HL-60 (cell line): ENCODE measurements at regions not wholly inside any gene's neighbourhood (a gene's known extent, or its start where the extent isn't known, plus 50 kb on each side); places are given as distances from the start of the nearest gene placed in this dataset.

Experiments used
- DNase-seq, 2 experiments: peaks; one replicate each; pipeline ENCODE4 v3.0.0-alpha.2; 2010 to 2020; ENCODE audit warnings: low read depth in 1 of 2, low spot score in 1 of 2
- H3K27ac ChIP-seq: fragments of 250-450 bp; sonication (Bioruptor Pico); replicated peaks from 2 replicates; pipeline ENCODE4 v1.5.1; 2020; ENCODE audit warnings: mild to moderate bottlenecking, moderate library complexity
- H3K27me3 ChIP-seq: fragments of 250-450 bp; sonication (Bioruptor Pico); 2 replicates; pipeline ENCODE4 v1.5.1; 2021; ENCODE audit warnings: mild to moderate bottlenecking, moderate library complexity; ENCODE audit not compliant: insufficient read depth, poor library complexity, severe bottlenecking
- H3K4me3 ChIP-seq: replicated peaks from 2 replicates; pipeline ENCODE4 v1.5.1; 2011; ENCODE audit warnings: mild to moderate bottlenecking, control low read depth, low read length; ENCODE audit not compliant: insufficient read depth
- GABPA ChIP-seq: IDR thresholded peaks from 2 replicates; pipeline ENCODE4 v1.6.1; 2012; ENCODE audit warnings: low read depth
- POLR2AphosphoS5 ChIP-seq: IDR thresholded peaks from 2 replicates; pipeline ENCODE4 v1.6.1; 2012; ENCODE audit warnings: low read depth
- SPI1 ChIP-seq: IDR thresholded peaks from 2 replicates; pipeline ENCODE4 v1.6.1; 2012; ENCODE audit warnings: low read depth, mild to moderate bottlenecking, borderline replicate concordance
- TF ChIP-seq, protein P1 (sequence below): IDR thresholded peaks from 2 replicates; pipeline ENCODE4 v1.6.1; 2012; ENCODE audit warnings: low read depth; ENCODE audit not compliant: insufficient replicate concordance
- TF ChIP-seq, protein P2 (sequence below): IDR thresholded peaks from one replicate; pipeline ENCODE4 v1.5.1; 2011; ENCODE audit warnings: low read length, control low read depth, inconsistent platforms; ENCODE audit not compliant: insufficient read depth

DNA sequence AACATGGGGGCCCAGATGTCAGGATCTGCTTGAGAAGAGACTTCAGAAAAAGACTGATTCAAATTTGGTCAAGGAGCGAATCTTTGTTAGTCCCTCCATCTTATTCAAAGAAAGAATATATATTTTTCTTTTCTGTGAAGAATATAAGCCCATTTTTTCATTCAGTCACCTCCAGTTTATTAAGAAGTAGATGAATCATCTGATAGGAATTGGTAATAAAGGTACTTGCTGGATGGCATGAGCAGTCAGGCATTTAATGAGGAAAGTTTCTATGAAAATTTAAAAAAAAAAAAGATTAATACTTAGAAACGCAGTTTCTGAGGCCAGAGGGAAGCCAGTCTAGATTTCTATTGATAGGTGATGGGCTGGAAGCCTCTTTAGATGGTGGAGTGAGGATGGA, 373.1 kb upstream of the SMC2 start:
- Histone ChIP-seq H3K4me3 (no peak overlapping the region), H3K27ac (no peak overlapping the region), H3K27me3 (no peaks in the 10 kb centered on the region)
- TF ChIP-seq POLR2AphosphoS5 (no peak), GABPA (no peak), SPI1 (no peak)
- TF ChIP-seq, protein P1, sequence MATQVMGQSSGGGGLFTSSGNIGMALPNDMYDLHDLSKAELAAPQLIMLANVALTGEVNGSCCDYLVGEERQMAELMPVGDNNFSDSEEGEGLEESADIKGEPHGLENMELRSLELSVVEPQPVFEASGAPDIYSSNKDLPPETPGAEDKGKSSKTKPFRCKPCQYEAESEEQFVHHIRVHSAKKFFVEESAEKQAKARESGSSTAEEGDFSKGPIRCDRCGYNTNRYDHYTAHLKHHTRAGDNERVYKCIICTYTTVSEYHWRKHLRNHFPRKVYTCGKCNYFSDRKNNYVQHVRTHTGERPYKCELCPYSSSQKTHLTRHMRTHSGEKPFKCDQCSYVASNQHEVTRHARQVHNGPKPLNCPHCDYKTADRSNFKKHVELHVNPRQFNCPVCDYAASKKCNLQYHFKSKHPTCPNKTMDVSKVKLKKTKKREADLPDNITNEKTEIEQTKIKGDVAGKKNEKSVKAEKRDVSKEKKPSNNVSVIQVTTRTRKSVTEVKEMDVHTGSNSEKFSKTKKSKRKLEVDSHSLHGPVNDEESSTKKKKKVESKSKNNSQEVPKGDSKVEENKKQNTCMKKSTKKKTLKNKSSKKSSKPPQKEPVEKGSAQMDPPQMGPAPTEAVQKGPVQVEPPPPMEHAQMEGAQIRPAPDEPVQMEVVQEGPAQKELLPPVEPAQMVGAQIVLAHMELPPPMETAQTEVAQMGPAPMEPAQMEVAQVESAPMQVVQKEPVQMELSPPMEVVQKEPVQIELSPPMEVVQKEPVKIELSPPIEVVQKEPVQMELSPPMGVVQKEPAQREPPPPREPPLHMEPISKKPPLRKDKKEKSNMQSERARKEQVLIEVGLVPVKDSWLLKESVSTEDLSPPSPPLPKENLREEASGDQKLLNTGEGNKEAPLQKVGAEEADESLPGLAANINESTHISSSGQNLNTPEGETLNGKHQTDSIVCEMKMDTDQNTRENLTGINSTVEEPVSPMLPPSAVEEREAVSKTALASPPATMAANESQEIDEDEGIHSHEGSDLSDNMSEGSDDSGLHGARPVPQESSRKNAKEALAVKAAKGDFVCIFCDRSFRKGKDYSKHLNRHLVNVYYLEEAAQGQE, result no peak
- TF ChIP-seq, protein P2, sequence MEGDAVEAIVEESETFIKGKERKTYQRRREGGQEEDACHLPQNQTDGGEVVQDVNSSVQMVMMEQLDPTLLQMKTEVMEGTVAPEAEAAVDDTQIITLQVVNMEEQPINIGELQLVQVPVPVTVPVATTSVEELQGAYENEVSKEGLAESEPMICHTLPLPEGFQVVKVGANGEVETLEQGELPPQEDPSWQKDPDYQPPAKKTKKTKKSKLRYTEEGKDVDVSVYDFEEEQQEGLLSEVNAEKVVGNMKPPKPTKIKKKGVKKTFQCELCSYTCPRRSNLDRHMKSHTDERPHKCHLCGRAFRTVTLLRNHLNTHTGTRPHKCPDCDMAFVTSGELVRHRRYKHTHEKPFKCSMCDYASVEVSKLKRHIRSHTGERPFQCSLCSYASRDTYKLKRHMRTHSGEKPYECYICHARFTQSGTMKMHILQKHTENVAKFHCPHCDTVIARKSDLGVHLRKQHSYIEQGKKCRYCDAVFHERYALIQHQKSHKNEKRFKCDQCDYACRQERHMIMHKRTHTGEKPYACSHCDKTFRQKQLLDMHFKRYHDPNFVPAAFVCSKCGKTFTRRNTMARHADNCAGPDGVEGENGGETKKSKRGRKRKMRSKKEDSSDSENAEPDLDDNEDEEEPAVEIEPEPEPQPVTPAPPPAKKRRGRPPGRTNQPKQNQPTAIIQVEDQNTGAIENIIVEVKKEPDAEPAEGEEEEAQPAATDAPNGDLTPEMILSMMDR, result no peak
- DNase-seq, result no peak

DNA sequence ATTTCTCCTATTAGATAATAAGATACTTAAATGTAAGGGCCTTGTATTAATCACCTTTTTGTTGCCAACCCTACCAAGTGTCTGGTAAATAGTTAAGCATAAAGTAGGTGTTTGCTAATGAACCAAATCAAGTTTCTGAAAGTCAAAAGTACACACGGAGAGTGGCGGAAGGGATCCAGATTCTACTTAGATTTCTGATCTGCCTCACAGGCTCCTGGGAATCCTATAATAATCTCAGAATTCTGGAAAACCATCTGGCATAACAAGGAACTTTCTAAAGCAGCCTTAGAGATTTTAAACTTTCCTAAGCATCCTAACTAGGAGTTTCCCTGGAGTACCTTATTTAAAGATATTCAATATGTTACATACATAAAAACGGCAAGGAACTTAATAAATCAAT, 363.2 kb upstream of the SMC2 start:
- TF ChIP-seq GABPA (no peak), POLR2AphosphoS5 (no peak), SPI1 (no peak)
- TF ChIP-seq, protein P2, result no peak
- TF ChIP-seq, protein P1, result no peak
- Histone ChIP-seq H3K27ac (no peak overlapping the region), H3K4me3 (no peak overlapping the region), H3K27me3 (no peaks in the 10 kb centered on the region)
- DNase-seq, result no peak

- no peak for DNase-seq
- Histone ChIP-seq H3K27ac (no peak overlapping the region), H3K4me3 (no peak overlapping the region), H3K27me3 (no peaks in the 10 kb centered on the region)
- TF ChIP-seq, protein P1, result no peak
- TF ChIP-seq POLR2AphosphoS5 (no peak), GABPA (no peak), SPI1 (no peak)
- TF ChIP-seq, protein P2, result no peak
Observed at GRCh38 chr9:103731541-103731940, 362.6 kb upstream of the SMC2 start.
